Neutrophil (primary cell): ENCODE measurements at regions not wholly inside any gene's neighbourhood (a gene's known extent, or its start where the extent isn't known, plus 50 kb on each side); places are given as distances from the start of the nearest gene placed in this dataset.

Source experiments
- H3K27ac ChIP-seq: fragments of 200-600 bp; sonication (generic); 2 replicates; pipeline ENCODE4 v1.5.1; 2016; ENCODE audit warnings: mild to moderate bottlenecking, moderate library complexity
- H3K27me3 ChIP-seq: fragments of 200-600 bp; sonication (generic); 2 replicates; pipeline ENCODE4 v1.6.0; 2016; ENCODE audit warnings: mild to moderate bottlenecking
- H3K36me3 ChIP-seq: fragments of 200-600 bp; sonication (generic); 2 replicates; pipeline ENCODE4 v1.5.1; 2017
- H3K4me1 ChIP-seq, 2 experiments: fragments of 200-600 bp in 1 of 2; sonication (generic) in 1 of 2; 1 replicate in 1 of 2; 2 replicates in 1 of 2; pipeline versions ENCODE4 v1.5.1 to v1.6.1; 2013 to 2016; ENCODE audit warnings: low read depth in 1 of 2, low read length in 1 of 2, mild to moderate bottlenecking in 1 of 2, moderate library complexity in 1 of 2; ENCODE audit not compliant: control insufficient read depth in 1 of 2, insufficient read depth in 1 of 2
- H3K4me3 ChIP-seq, 2 experiments: fragments of 200-600 bp in 1 of 2; sonication (generic) in 1 of 2; 1 replicate in 1 of 2; 2 replicates in 1 of 2; pipeline ENCODE4 v1.5.1; 2013 to 2016; ENCODE audit warnings: low read depth in 1 of 2, low read length in 1 of 2, mild to moderate bottlenecking in 1 of 2, moderate library complexity in 1 of 2
- H3K9me3 ChIP-seq: fragments of 200-600 bp; sonication (generic); 2 replicates; pipeline ENCODE4 v1.5.1; 2016
- TF ChIP-seq, protein P1 (sequence below): fragments of 200-600 bp; sonication (generic); IDR thresholded peaks from 2 replicates; pipeline ENCODE4 v1.5.1; 2016; ENCODE audit warnings: antibody characterized with exemption

- TF ChIP-seq, protein P1, sequence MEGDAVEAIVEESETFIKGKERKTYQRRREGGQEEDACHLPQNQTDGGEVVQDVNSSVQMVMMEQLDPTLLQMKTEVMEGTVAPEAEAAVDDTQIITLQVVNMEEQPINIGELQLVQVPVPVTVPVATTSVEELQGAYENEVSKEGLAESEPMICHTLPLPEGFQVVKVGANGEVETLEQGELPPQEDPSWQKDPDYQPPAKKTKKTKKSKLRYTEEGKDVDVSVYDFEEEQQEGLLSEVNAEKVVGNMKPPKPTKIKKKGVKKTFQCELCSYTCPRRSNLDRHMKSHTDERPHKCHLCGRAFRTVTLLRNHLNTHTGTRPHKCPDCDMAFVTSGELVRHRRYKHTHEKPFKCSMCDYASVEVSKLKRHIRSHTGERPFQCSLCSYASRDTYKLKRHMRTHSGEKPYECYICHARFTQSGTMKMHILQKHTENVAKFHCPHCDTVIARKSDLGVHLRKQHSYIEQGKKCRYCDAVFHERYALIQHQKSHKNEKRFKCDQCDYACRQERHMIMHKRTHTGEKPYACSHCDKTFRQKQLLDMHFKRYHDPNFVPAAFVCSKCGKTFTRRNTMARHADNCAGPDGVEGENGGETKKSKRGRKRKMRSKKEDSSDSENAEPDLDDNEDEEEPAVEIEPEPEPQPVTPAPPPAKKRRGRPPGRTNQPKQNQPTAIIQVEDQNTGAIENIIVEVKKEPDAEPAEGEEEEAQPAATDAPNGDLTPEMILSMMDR = no peak
- Histone ChIP-seq H3K4me1 (no peaks in the 10 kb centered on the region), H3K27ac (no peak overlapping the region), H3K27me3 (no peaks in the 10 kb centered on the region), H3K36me3 (no peaks in the 10 kb centered on the region), H3K4me3 (no peak overlapping the region), H3K9me3 (no peaks in the 10 kb centered on the region)
Observed at GRCh38 chr16:48790151-48790550, 180.2 kb upstream of the N4BP1 start.

GRCh38 chr16:48788475-48788874 is 178.5 kb upstream of the N4BP1 start:
- Histone ChIP-seq H3K9me3 (no peaks in the 10 kb centered on the region), H3K27ac (no peak overlapping the region), H3K27me3 (no peaks in the 10 kb centered on the region), H3K4me3 (no peak overlapping the region), H3K36me3 (no peaks in the 10 kb centered on the region), H3K4me1 (no peaks in the 10 kb centered on the region)
- TF ChIP-seq, protein P1 = no peak

DNA sequence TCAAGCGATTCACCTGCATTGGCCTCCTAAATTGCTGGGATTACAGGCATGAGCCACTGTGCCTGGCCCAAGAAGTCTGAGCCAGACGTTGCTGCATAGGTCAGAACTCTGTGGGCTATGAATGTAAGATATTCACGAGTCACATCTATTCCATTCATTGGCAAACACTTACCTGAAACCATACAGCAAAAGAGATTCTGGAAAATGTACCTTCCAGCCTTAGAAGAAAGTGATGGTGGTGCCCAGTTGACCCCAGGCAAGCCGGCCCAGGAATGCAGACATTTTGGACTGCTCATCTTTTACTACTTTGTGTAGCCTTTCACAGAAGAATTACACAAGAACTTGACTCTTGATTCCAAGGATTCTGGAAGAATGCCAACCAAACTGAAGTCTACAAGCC is 135.6 kb upstream of the N4BP1 start:
- TF ChIP-seq, protein P1 = no peak
- Histone ChIP-seq H3K27ac (no peak overlapping the region), H3K9me3 (no peaks in the 10 kb centered on the region), H3K27me3 (no peaks in the 10 kb centered on the region), H3K36me3 (no peaks in the 10 kb centered on the region), H3K4me3 (no peak overlapping the region), H3K4me1 (no peaks in the 10 kb centered on the region)

DNA sequence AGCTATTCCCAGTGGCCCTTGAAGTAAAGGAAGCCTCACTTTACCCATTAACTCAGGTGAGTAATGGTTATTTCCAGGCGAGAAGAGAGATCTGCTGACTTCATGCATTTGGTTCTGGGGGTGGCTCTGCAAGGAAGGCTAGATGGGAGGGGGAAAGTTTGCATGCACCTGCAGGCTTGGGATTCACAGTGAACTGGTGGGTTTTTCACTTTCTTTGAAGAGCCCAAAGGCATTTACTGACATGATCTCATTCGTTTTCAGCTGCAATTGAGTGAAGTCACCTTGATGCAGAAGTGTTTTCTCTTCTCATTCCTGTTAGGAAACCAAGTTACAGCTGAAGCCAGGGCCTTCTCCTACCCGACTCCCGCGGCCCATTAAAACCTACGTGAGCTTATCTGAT is 131.0 kb upstream of the N4BP1 start:
- H3K4me3 ChIP-seq = no peak overlapping the region
- H3K27me3 ChIP-seq = no peaks in the 10 kb centered on the region
- H3K4me1 ChIP-seq = no peaks in the 10 kb centered on the region
- H3K27ac ChIP-seq = no peak overlapping the region
- no peaks in the 10 kb centered on the region for H3K36me3 ChIP-seq
- TF ChIP-seq, protein P1 = no peak
- no peaks in the 10 kb centered on the region for H3K9me3 ChIP-seq

DNA sequence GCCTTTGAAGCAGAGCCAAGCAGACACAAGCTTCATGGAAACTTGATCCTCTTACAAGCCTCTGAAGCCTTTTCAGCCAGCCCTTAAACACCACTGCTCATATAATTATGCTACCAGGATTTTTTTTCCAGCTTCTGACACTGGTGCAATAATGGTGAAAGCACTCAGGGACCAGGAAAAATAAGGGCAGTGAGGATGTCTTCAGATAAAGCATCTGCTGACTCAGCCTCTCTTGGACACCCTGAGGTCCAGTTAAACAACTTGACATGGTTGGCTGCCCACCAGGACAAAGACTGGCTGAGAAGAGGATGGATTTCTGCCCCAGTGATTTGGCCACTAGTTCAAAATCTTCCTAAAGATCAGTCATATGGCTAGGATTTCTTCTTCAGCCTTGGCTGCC is 124.2 kb upstream of the N4BP1 start:
- Histone ChIP-seq H3K4me1 (no peaks in the 10 kb centered on the region), H3K4me3 (no peak overlapping the region), H3K36me3 (no peaks in the 10 kb centered on the region), H3K27ac (no peak overlapping the region), H3K27me3 (no peaks in the 10 kb centered on the region), H3K9me3 (no peaks in the 10 kb centered on the region)
- TF ChIP-seq, protein P1 = no peak

DNA sequence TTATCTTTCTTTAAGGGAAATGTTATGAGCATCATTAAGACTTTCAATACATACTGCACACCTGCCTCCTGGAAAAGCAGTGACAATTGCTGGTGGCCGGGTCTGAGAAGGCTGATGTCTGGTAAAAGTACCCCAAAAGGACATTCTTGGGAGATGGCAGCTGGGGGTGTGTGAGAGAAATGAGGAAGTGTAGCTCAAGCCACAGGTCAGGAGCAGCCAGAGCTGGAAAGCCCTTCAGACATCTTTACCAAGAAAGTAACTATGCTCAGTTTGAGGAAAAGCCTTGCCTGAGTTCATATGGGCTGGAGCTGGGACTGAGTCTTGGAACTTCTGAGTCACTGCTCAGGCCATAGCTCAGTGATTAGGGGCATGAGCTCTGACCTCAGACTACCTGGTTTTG is 94.7 kb upstream of the N4BP1 start:
- H3K4me1 ChIP-seq = no peaks in the 10 kb centered on the region
- no peaks in the 10 kb centered on the region for H3K36me3 ChIP-seq
- H3K27ac ChIP-seq = no peak overlapping the region
- TF ChIP-seq, protein P1 = no peak
- no peaks in the 10 kb centered on the region for H3K9me3 ChIP-seq
- no peak overlapping the region for H3K4me3 ChIP-seq
- H3K27me3 ChIP-seq = no peaks in the 10 kb centered on the region
